A549 (cell line): ENCODE measurements at regions not wholly inside any gene's neighbourhood (a gene's known extent, or its start where the extent isn't known, plus 50 kb on each side); places are given as distances from the start of the nearest gene placed in this dataset.

Experiments
- ATAC-seq, 2 experiments: fragments of 200-7000 bp in 1 of 2; fragments of >200 bp in 1 of 2; cut with Nextera tagmentation in 1 of 2; cut with Tn5 transposase in 1 of 2; 3 replicates each; pipeline versions ENCODE4 v1.8.0 to v1.9.1; 2018 to 2020; ENCODE audit warnings: mild to moderate bottlenecking in 1 of 2, moderate library complexity in 1 of 2
- CTCF ChIA-PET: fragments of 300-600 bp; sonication (Branson Sonifier 250); formaldehyde crosslinking; extraction: SDS; loops from one replicate; lab custom pipeline; 2021; ENCODE audit warnings: antibody characterized with exemption, inconsistent platforms; lab: Yijun Ruan, JAX
- POLR2A ChIA-PET: fragments of 350-600 bp; formaldehyde crosslinking; extraction: SDS; loops from one replicate; lab custom pipeline; 2021; ENCODE audit warnings: antibody characterized with exemption, inconsistent platforms; lab: Yijun Ruan, JAX
- DNase-seq, 2 experiments: peaks; one replicate each; pipeline versions ENCODE4 v3.0.0 to v3.0.0-alpha.2; 2011 to 2016; ENCODE audit warnings: low read depth in 1 of 2, low spot score in 1 of 2
- FAIRE-seq: peaks from 2 replicates; lab custom pipeline; 2011; peaks lifted over from hg19 to GRCh38; lab: Jason Lieb, UNC
- H3K27ac ChIP-seq, 2 experiments: fragments of >200 bp; sonication (Bioruptor Twin); formaldehyde crosslinking; 3 replicates each; pipeline ENCODE4 v1.5.1; 2016 to 2017
- H3K4me1 ChIP-seq: fragments of >200 bp; sonication (Bioruptor Twin); formaldehyde crosslinking; 3 replicates; pipeline ENCODE4 v1.6.1; 2016
- H3K4me2 ChIP-seq: fragments of >200 bp; sonication (Bioruptor Twin); formaldehyde crosslinking; 3 replicates; pipeline ENCODE4 v1.6.1; 2016
- H3K4me3 ChIP-seq: fragments of >200 bp; sonication (Bioruptor Twin); formaldehyde crosslinking; 3 replicates; pipeline ENCODE4 v1.5.1; 2016
- H3K9me3 ChIP-seq: fragments of >200 bp; sonication (Bioruptor Twin); formaldehyde crosslinking; 3 replicates; pipeline ENCODE4 v1.6.1; 2016
- ATOH8 ChIP-seq: fragments of 250-450 bp; sonication (Bioruptor Pico); IDR thresholded peaks from 2 replicates; pipeline ENCODE4 v1.5.0; 2020; ENCODE audit warnings: low read depth, mild to moderate bottlenecking, moderate library complexity
- CBX2 ChIP-seq: fragments of 200-600 bp; sonication (generic); IDR thresholded peaks from 2 replicates; pipeline ENCODE4 v1.6.1; 2016; ENCODE audit warnings: low read depth, mild to moderate bottlenecking, borderline replicate concordance
- CHD4 ChIP-seq: fragments of 200-600 bp; sonication (generic); IDR thresholded peaks from 2 replicates; pipeline ENCODE4 v1.6.1; 2016; ENCODE audit warnings: antibody characterized with exemption, mild to moderate bottlenecking, borderline replicate concordance
- E2F6 ChIP-seq: IDR thresholded peaks from 2 replicates; pipeline ENCODE4 v1.6.1; 2012; ENCODE audit warnings: low read depth, borderline replicate concordance
- EHMT2 ChIP-seq: fragments of 200-600 bp; sonication (generic); IDR thresholded peaks from 2 replicates; pipeline ENCODE4 v1.6.1; 2016; ENCODE audit warnings: antibody characterized with exemption, low read depth, mild to moderate bottlenecking, moderate library complexity
- HEYL ChIP-seq: fragments of 250-450 bp; sonication (Bioruptor Pico); IDR thresholded peaks from 2 replicates; pipeline ENCODE4 v1.8.0; 2021; ENCODE audit warnings: mild to moderate bottlenecking, moderate library complexity
- JUN ChIP-seq, 2 experiments: fragments of >200 bp; sonication (Bioruptor Twin); formaldehyde crosslinking; IDR thresholded peaks; 2 replicates in 1 of 2; 3 replicates in 1 of 2; pipeline ENCODE4 v1.6.1; 2016 to 2017
- JUNB ChIP-seq: fragments of >200 bp; sonication (Bioruptor Twin); formaldehyde crosslinking; IDR thresholded peaks from 2 replicates; pipeline ENCODE4 v1.6.1; 2016
- MAX ChIP-seq: IDR thresholded peaks from 2 replicates; pipeline ENCODE4 v1.6.1; 2012
- MAZ ChIP-seq: fragments of 150-350 bp; IDR thresholded peaks from 2 replicates; pipeline ENCODE4 v1.6.1; 2014; ENCODE audit warnings: antibody characterized with exemption, low read depth, low read length, borderline replicate concordance
- MYC ChIP-seq: IDR thresholded peaks from 2 replicates; pipeline ENCODE4 v1.6.1; 2012; ENCODE audit warnings: mild to moderate bottlenecking, inconsistent platforms, low read length, improper control_type of control experiment, borderline replicate concordance
- NPAS2 ChIP-seq: fragments of 250-450 bp; sonication (Bioruptor Pico); IDR thresholded peaks from 2 replicates; pipeline ENCODE4 v1.8.0; 2022; ENCODE audit warnings: mild to moderate bottlenecking, moderate library complexity, borderline replicate concordance
- NR3C1 ChIP-seq: fragments of >200 bp; sonication (Bioruptor Twin); formaldehyde crosslinking; IDR thresholded peaks from 3 replicates; pipeline ENCODE4 v1.6.1; 2017
- PHF8 ChIP-seq: fragments of 200-600 bp; sonication (generic); IDR thresholded peaks from 2 replicates; pipeline ENCODE4 v1.6.1; 2016; ENCODE audit warnings: low read depth, mild to moderate bottlenecking, antibody characterized with exemption, moderate library complexity, borderline replicate concordance
- POLR2AphosphoS2 ChIP-seq: conservative IDR thresholded peaks from 2 replicates; pipeline ENCODE4 v1.6.1; 2012; ENCODE audit warnings: low read length, improper control_type of control experiment, inconsistent platforms
- RARB ChIP-seq: fragments of 250-450 bp; sonication (Bioruptor Pico); IDR thresholded peaks from 2 replicates; pipeline ENCODE4 v1.8.0; 2021; ENCODE audit warnings: mild to moderate bottlenecking, moderate library complexity
- SREBF2 ChIP-seq: fragments of 450-650 bp; IDR thresholded peaks from 2 replicates; pipeline ENCODE4 v1.6.1; 2014; ENCODE audit warnings: mild to moderate bottlenecking, moderate library complexity
- TP53 ChIP-seq: fragments of 250-450 bp; sonication (Bioruptor Pico); IDR thresholded peaks from 2 replicates; pipeline ENCODE4 v1.5.0; 2021; ENCODE audit warnings: mild to moderate bottlenecking, moderate library complexity
- USF2 ChIP-seq: fragments of 450-650 bp; IDR thresholded peaks from 2 replicates; pipeline ENCODE4 v1.6.1; 2014; ENCODE audit warnings: antibody characterized with exemption
- ZC3H11A ChIP-seq: fragments of 450-650 bp; IDR thresholded peaks from 2 replicates; pipeline ENCODE4 v1.6.1; 2014; ENCODE audit warnings: antibody characterized with exemption, mild to moderate bottlenecking
- ZFP36 ChIP-seq: fragments of 450-650 bp; IDR thresholded peaks from 2 replicates; pipeline ENCODE4 v1.6.1; 2014; ENCODE audit warnings: borderline replicate concordance; ENCODE audit not compliant: partially characterized antibody
- ZNF302 ChIP-seq: fragments of 250-450 bp; sonication (Bioruptor Pico); IDR thresholded peaks from 2 replicates; pipeline ENCODE4 v1.9.0; 2021; ENCODE audit warnings: inconsistent platforms, mild to moderate bottlenecking, moderate library complexity
- WGBS: methylation state at CpG from one replicate; pipeline ENCODE4 v1.1.6; 2017; ENCODE audit errors: missing lambda C conversion rate; 5-methylcytosine and 5-hydroxymethylcytosine counted together

- TF ChIP-seq E2F6 (no peak), CHD4 (no peak)
Observed at GRCh38 chr14:65854215-65854614, 441.7 kb downstream of the FUT8 start (continued).

GRCh38 chr14:65860956-65861611 is 448.6 kb downstream of the FUT8 start:
- DNase-seq (no peak), FAIRE-seq (no peak), ATAC-seq (no peak)
- H3K4me3 ChIP-seq = no peak overlapping the region
- no peak overlapping the region for H3K27ac ChIP-seq
- no peak overlapping the region for H3K4me2 ChIP-seq
- ChIA-PET CTCF (interaction anchor here (0.6 kb wide), 1 partner anchor 698 kb away, joined by 3 read pairs; no protein-coding TSS in a partner anchor), POLR2A (no interaction called here)
- no peaks in the 10 kb centered on the region for H3K4me1 ChIP-seq
- 43% methylated on average over 5 of the region's 5 CpGs for WGBS
- H3K9me3 ChIP-seq = no peaks in the 10 kb centered on the region
- TF ChIP-seq ZFP36 (no peak), ZNF302 (no peak), E2F6 (no peak), NPAS2 (CRISPR knock-in tag) (no peak), ATOH8 (CRISPR knock-in tag) (no peak), NR3C1 (no peak), POLR2AphosphoS2 (no peak), MAX (no peak)

- H3K9me3 ChIP-seq = no peaks in the 10 kb centered on the region
- POLR2A ChIA-PET = no interaction called here
- DNase-seq (no peak), FAIRE-seq (no peak), ATAC-seq (no peak)
- no peak overlapping the region for H3K4me2 ChIP-seq
- H3K27ac ChIP-seq = no peak overlapping the region
- no peaks in the 10 kb centered on the region for H3K4me1 ChIP-seq
- TF ChIP-seq POLR2AphosphoS2 (no peak), JUNB (no peak), EHMT2 (no peak), ATOH8 (CRISPR knock-in tag) (no peak), CHD4 (no peak), JUN (IDR thresholded peaks at IDR 0.05) (no peak), MAZ (no peak), HEYL (CRISPR knock-in tag) (no peak), MYC (no peak), MAX (no peak), TP53 (no peak), SREBF2 (no peak), PHF8 (no peak), CBX2 (no peak), USF2 (no peak), ZC3H11A (no peak), RARB (CRISPR knock-in tag) (no peak)
- CTCF ChIA-PET = no interaction called here
- H3K4me3 ChIP-seq = no peak overlapping the region
- 8% methylated on average over 4 of the region's 4 CpGs for WGBS
Observed at GRCh38 chr14:65864549-65864948, 452.0 kb downstream of the FUT8 start.
